ENCODE measurements at regions not wholly inside any gene's neighbourhood (a gene's known extent, or its start where the extent isn't known, plus 50 kb on each side); places are given as distances from the start of the nearest gene placed in this dataset.

- no peaks in the 10 kb centered on the region for H4K20me1 ChIP-seq (ENCODE audit: insufficient read depth)
- H3K9me2 ChIP-seq (ENCODE audit: insufficient read depth, low read length) = no peaks in the 10 kb centered on the region
- H3K9me3 ChIP-seq (ENCODE audit: low read length) = no peaks in the 10 kb centered on the region
- no peak overlapping the region for H3K27ac ChIP-seq (ENCODE audit: low read length)
- no peaks in the 10 kb centered on the region for H3K79me2 ChIP-seq (replicated peaks; ENCODE audit: insufficient read depth, low read length)
- no peak overlapping the region for H3K9ac ChIP-seq (ENCODE audit: low read length)
- no peak overlapping the region for H3K4me3 ChIP-seq (ENCODE audit: low read length)
- H3K27me3 ChIP-seq (ENCODE audit: insufficient read depth, low read depth, low read length) = no peaks in the 10 kb centered on the region
- TF ChIP-seq POLR2AphosphoS5 (IDR thresholded peaks at IDR 0.05) (no peak), SMC3 (conservative IDR thresholded peaks at IDR 0.05; ENCODE audit: poor library complexity) (no peak), TAF1 (IDR thresholded peaks at IDR 0.05; ENCODE audit: low read depth) (no peak), EZH2 (IDR thresholded peaks at IDR 0.05; ENCODE audit: borderline replicate concordance, insufficient read depth, low read length, poor library complexity, severe bottlenecking) (no peak)
- TF ChIP-seq, protein P1, sequence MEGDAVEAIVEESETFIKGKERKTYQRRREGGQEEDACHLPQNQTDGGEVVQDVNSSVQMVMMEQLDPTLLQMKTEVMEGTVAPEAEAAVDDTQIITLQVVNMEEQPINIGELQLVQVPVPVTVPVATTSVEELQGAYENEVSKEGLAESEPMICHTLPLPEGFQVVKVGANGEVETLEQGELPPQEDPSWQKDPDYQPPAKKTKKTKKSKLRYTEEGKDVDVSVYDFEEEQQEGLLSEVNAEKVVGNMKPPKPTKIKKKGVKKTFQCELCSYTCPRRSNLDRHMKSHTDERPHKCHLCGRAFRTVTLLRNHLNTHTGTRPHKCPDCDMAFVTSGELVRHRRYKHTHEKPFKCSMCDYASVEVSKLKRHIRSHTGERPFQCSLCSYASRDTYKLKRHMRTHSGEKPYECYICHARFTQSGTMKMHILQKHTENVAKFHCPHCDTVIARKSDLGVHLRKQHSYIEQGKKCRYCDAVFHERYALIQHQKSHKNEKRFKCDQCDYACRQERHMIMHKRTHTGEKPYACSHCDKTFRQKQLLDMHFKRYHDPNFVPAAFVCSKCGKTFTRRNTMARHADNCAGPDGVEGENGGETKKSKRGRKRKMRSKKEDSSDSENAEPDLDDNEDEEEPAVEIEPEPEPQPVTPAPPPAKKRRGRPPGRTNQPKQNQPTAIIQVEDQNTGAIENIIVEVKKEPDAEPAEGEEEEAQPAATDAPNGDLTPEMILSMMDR (IDR thresholded peaks at IDR 0.05; ENCODE audit: poor library complexity, severe bottlenecking) = no peak
- no peaks in the 10 kb centered on the region for H3K36me3 ChIP-seq (ENCODE audit: insufficient read depth, low read length)
- H3F3A ChIP-seq (ENCODE audit: insufficient read depth, low read length, poor library complexity, severe bottlenecking) = no peaks in the 10 kb centered on the region
- no peak overlapping the region for H3K4me2 ChIP-seq (ENCODE audit: low read length)
- no peak overlapping the region for H2AFZ ChIP-seq (ENCODE audit: low read depth, low read length)
Measured at GRCh38 chr1:232150770-232151548, 479.0 kb downstream of the SIPA1L2 start.

DNA sequence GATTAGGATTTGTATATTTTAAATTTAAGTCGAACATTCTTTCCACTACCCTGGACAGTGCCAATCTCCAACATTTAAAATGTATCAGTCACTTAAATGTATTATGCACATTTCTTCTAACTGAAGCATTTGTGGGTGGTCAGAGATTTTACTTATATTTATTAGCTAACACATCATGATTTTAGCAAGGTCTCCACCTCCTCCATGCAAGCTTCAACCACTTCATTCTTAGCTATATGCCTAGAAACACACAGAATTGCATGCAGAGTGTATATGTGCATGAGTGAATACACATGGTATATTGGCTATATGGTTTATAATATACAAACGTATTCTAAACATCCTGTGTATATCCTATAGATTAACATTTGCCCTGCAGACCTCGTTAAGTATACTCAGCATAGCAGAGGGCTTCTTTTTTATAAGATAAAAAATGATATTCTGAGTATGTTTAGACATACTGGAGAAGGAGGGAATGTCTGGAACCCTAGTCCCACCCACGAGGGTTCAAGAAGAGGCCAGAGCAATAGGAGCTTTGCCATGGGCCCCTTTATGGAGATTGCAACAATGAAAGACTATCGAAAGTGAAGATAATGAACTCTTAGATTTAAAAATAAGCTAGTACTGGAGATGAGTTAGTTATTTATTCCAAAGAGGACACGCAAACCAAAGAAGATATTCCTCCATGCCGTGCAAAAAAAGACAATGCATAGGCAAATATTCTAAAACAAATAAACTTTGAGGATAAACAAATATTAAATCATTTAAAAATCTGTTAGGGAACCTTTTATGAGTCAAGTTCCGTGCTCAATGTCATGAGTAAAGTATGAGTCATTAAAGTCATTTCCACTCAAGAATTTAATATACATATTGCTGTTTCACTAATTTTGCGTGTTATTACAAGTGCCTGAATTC, 480.4 kb downstream of the SIPA1L2 start:
- Histone ChIP-seq H3K9me2 (ENCODE audit: insufficient read depth, low read length) (no peaks in the 10 kb centered on the region), H3K27me3 (ENCODE audit: insufficient read depth, low read depth, low read length) (no peaks in the 10 kb centered on the region), H3K36me3 (ENCODE audit: insufficient read depth, low read length) (no peaks in the 10 kb centered on the region), H3K4me2 (ENCODE audit: low read length) (no peak overlapping the region), H4K20me1 (ENCODE audit: insufficient read depth) (no peaks in the 10 kb centered on the region), H3K4me3 (ENCODE audit: low read length) (no peak overlapping the region), H3K9me3 (ENCODE audit: low read length) (no peaks in the 10 kb centered on the region), H3K79me2 (replicated peaks; ENCODE audit: insufficient read depth, low read length) (no peaks in the 10 kb centered on the region), H3F3A (ENCODE audit: insufficient read depth, low read length, poor library complexity, severe bottlenecking) (no peaks in the 10 kb centered on the region), H3K27ac (ENCODE audit: low read length) (no peak overlapping the region), H3K9ac (ENCODE audit: low read length) (no peak overlapping the region), H2AFZ (ENCODE audit: low read depth, low read length) (no peak overlapping the region)
- TF ChIP-seq POLR2AphosphoS5 (IDR thresholded peaks at IDR 0.05) (no peak), RAD21 (conservative IDR thresholded peaks at IDR 0.05) (no peak), EZH2 (IDR thresholded peaks at IDR 0.05; ENCODE audit: borderline replicate concordance, insufficient read depth, low read length, poor library complexity, severe bottlenecking) (no peak)

DNA sequence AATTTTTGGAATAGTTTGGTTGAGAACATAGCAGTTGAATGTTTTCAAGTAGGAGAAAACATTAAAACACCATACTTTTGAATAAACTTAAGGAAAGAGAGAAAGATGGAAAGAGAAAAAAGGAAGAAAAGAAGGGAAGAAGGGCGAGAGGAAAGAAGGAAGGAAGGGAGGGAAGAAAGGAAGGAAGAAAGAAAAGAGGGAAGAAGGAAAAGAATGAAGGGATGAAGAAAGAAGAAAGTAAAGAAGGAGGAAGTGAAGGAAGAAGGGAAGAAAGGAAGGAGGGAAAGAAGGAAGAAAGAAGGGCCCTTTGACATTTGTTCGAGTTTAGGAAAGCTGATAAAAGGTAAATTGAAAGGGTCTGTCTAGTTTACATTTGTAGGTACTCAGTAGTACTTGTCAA, 482.7 kb downstream of the SIPA1L2 start:
- no peaks in the 10 kb centered on the region for H3K9me2 ChIP-seq (ENCODE audit: insufficient read depth, low read length)

More for the DNA sequence above, 482.7 kb downstream of the SIPA1L2 start:
- TF ChIP-seq SMC3 (conservative IDR thresholded peaks at IDR 0.05; ENCODE audit: poor library complexity) (no peak), TAF1 (IDR thresholded peaks at IDR 0.05; ENCODE audit: low read depth) (no peak), MXI1 (conservative IDR thresholded peaks at IDR 0.05; ENCODE audit: poor library complexity, severe bottlenecking) (no peak), EZH2 (IDR thresholded peaks at IDR 0.05; ENCODE audit: borderline replicate concordance, insufficient read depth, low read length, poor library complexity, severe bottlenecking) (no peak), EP300 (conservative IDR thresholded peaks at IDR 0.05; ENCODE audit: poor library complexity, severe bottlenecking) (no peak), POLR2AphosphoS5 (IDR thresholded peaks at IDR 0.05) (no peak), RAD21 (conservative IDR thresholded peaks at IDR 0.05) (no peak)
- TF ChIP-seq, protein P1 (IDR thresholded peaks at IDR 0.05; ENCODE audit: poor library complexity, severe bottlenecking) = no peak
- TF ChIP-seq, protein P2, sequence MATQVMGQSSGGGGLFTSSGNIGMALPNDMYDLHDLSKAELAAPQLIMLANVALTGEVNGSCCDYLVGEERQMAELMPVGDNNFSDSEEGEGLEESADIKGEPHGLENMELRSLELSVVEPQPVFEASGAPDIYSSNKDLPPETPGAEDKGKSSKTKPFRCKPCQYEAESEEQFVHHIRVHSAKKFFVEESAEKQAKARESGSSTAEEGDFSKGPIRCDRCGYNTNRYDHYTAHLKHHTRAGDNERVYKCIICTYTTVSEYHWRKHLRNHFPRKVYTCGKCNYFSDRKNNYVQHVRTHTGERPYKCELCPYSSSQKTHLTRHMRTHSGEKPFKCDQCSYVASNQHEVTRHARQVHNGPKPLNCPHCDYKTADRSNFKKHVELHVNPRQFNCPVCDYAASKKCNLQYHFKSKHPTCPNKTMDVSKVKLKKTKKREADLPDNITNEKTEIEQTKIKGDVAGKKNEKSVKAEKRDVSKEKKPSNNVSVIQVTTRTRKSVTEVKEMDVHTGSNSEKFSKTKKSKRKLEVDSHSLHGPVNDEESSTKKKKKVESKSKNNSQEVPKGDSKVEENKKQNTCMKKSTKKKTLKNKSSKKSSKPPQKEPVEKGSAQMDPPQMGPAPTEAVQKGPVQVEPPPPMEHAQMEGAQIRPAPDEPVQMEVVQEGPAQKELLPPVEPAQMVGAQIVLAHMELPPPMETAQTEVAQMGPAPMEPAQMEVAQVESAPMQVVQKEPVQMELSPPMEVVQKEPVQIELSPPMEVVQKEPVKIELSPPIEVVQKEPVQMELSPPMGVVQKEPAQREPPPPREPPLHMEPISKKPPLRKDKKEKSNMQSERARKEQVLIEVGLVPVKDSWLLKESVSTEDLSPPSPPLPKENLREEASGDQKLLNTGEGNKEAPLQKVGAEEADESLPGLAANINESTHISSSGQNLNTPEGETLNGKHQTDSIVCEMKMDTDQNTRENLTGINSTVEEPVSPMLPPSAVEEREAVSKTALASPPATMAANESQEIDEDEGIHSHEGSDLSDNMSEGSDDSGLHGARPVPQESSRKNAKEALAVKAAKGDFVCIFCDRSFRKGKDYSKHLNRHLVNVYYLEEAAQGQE (IDR thresholded peaks at IDR 0.05; ENCODE audit: borderline replicate concordance) = no peak
- H3K4me2 ChIP-seq (ENCODE audit: low read length) = no peak overlapping the region
- H2AFZ ChIP-seq (ENCODE audit: low read depth, low read length) = no peak overlapping the region
- H3K9me3 ChIP-seq (ENCODE audit: low read length) = no peaks in the 10 kb centered on the region
- H3K4me3 ChIP-seq (ENCODE audit: low read length) = no peak overlapping the region
- no peaks in the 10 kb centered on the region for H3K36me3 ChIP-seq (ENCODE audit: insufficient read depth, low read length)
- H3K9ac ChIP-seq (ENCODE audit: low read length) = no peak overlapping the region
- no peaks in the 10 kb centered on the region for H3F3A ChIP-seq (ENCODE audit: insufficient read depth, low read length, poor library complexity, severe bottlenecking)
- H3K79me2 ChIP-seq (replicated peaks; ENCODE audit: insufficient read depth, low read length) = no peaks in the 10 kb centered on the region
- no peak overlapping the region for H3K27ac ChIP-seq (ENCODE audit: low read length)
- no peaks in the 10 kb centered on the region for H4K20me1 ChIP-seq (ENCODE audit: insufficient read depth)
- H3K27me3 ChIP-seq (ENCODE audit: insufficient read depth, low read depth, low read length) = no peaks in the 10 kb centered on the region
